GM19035 (cell line): ENCODE measurements at regions not wholly inside any gene's neighbourhood (a gene's known extent, or its start where the extent isn't known, plus 50 kb on each side); places are given as distances from the start of the nearest gene placed in this dataset.

Experiments
- ATAC-seq: cut with Tn5 transposase; IDR thresholded peaks from one replicate; pipeline ENCODE4 v1.9.1; 2021; ENCODE audit not compliant: unreplicated experiment

GRCh38 chr1:48164571-48164970 lies 57.9 kb upstream of the SLC5A9 start:
- no peak for ATAC-seq

- ATAC-seq, result no peak
These were observed 61.9 kb upstream of the SLC5A9 start for GRCh38 chr1:48160486-48161132.

DNA sequence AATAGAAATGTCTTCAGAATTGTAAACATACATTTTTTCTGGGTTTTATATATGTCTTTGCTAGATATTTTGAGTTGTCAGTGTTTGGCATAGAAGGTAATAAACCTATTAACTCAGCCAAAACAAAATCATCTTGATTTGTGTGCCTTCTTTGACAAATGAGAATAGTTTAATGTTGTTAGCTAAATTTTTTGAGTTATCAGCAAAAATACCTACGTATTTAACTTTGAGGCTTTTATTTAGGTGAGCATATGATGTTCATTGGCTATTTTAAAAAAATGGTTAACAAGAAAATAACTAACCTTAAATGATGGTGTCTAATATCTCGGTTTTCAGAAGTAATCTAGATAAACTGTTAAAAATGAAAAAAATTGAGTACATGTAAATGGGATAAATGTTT lies 83.2 kb upstream of the SLC5A9 start:
- no peak for ATAC-seq

DNA sequence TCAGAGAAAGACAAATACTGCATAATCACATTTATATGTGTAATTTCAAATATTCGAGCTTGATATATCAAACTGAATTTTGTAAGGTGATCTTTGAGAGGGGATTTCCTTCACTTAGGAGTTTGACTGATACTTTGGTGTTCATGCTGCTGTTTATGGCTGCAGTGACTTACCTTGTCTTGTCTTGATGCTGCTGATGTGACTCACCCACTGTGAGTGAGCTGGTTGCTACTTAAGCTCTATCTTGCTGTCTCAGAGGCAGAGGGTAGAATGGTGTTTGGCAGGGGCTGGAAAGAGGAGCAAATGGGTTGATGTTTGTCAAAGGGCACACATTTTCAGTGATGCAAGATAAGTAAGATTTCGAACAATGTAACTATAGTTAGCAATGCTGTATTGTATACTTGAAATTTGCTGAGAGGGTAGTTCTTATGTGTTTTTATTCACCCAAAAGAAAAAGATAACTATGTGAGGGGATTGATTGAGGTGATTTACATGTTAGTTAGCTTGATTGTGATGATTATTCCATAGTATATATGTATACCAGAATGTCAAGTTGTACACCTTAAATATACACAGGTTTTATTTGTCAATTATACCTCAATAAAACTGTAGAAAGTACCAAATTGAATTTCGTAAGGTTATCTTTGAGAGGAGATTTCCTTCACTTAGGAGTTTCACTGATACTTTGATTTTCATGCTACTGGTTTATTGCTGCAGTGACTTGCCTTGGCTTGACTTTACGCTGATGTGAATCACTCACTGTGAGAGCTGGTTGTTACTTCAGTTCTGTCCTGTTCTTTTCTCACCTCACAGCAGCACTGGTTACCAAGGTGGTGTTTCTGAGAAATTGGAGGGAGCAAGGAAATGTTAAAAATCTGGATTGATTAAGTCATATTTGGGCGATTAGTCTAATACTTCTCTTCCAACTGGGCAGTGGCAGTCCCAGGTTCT lies 94.5 kb upstream of the SLC5A9 start:
- no peak for ATAC-seq

- no peak for ATAC-seq
These were observed 98.9 kb upstream of the SLC5A9 start for GRCh38 chr1:48123647-48124046.

- no peak for ATAC-seq
These were observed 100.6 kb upstream of the SLC5A9 start for GRCh38 chr1:48121955-48122354.

DNA sequence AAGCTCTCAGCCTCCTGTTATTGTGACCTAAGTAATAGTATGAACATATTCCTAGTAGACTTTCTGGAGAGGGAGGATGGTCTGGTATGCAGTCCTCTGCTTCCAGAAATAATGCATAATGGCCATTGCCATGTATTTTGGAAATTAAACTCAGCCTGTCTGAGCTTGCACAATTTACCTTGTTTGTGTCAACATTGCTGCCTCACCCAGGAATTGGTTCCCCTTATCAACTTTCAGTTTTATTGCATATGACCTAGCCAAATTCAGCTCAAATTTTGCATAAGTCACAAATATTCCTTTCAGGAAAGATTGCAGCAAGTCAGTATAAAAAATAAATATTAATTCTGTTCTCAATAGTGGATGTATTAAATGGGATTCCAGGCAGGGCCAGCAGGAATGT lies 101.9 kb upstream of the SLC5A9 start:
- no peak for ATAC-seq

GRCh38 chr1:48115835-48116234 lies 106.7 kb upstream of the SLC5A9 start:
- no peak for ATAC-seq

- no peak for ATAC-seq
These were observed 107.7 kb upstream of the SLC5A9 start for GRCh38 chr1:48114596-48115382.

- ATAC-seq, result no peak
These were observed 112.3 kb upstream of the TRABD2B start for GRCh38 chr1:48109390-48110013.

- ATAC-seq, result no peak
These were observed 110.3 kb upstream of the TRABD2B start for GRCh38 chr1:48107516-48107915.

GRCh38 chr1:48106049-48106448 lies 108.9 kb upstream of the TRABD2B start:
- no peak for ATAC-seq

GRCh38 chr1:48105165-48105564 lies 108.0 kb upstream of the TRABD2B start:
- no peak for ATAC-seq

DNA sequence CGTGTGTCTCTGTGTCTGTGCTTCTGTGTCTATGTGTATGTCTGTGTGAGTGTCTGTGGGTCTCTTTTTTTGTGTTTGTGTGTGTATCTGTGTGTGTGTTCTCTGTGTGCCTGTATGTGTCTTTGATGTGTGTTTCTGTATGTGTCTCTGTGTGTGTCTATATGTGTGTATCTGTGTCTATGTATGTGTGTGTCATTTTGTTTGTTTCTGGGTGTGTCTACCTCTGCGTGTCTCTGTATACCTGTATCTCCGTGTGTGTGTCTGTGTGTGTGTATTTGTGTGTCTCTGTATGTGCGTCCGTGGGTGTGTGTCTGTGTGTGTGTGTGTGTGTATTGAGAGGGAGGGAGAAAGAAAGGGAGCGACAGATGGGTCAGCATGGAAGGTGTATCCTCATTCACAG lies 106.3 kb upstream of the TRABD2B start:
- ATAC-seq, result no peak

DNA sequence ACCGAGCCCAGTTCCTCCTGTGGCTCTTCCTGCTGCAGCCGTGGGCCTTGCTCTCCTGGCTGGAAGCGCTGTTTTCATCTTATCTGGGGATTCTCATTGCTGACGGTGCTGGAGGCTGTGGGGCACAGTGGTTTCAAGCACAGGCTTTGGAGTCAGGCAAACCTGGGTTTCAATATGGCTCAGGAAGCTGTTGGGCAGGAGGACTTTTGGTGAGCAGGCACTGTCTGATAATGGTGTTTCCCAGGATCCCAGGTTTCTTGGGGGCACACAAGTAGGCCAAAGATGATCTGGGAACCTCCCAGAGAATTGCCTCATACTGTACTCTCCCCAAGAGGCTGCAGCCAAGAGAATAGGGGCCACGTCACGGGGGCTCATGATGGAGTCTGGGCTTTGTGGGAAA lies 105.6 kb upstream of the TRABD2B start:
- ATAC-seq, result no peak

GRCh38 chr1:48099072-48099773 lies 102.0 kb upstream of the TRABD2B start:
- ATAC-seq, result no peak

DNA sequence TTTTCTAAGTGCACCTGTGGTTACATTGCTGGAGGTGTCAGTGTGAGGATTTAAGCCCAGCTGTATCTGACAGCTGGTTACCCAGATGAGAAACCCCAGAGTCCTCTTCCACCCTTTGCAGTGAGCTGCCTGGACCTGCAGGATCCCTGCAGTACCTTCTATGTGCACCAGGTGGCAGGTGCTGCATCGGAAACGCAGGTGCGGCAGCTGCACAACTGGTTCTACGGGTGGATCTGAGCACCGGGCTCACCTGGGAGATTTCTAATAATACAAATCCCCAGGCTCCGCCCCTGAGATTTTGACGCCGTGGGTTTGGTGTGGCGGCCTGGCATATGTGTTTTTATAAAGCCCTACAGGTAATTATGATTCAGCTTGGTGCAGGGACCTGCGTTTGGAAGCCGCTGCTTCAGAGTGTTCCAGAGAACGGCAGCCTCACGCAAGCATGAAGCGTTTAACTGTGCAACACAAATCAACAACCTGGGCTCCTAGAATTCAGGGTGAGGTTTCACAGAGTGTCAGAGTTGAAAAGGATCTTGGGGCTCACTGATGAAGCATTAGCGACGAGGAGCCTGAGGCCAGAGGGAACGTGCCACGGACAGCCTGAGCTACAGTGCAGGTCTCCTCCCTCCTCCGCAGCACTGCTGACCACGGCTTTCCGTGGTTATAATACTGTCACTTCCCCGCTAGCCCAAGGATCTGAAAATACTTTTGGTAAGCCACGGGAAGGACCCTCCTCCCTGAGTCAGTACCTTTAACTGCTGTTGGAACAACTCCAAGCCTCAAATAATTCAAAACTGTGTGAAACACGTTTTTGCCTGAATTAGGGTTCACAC lies 96.7 kb upstream of the TRABD2B start:
- peak; percentile 97 for ATAC-seq

GRCh38 chr1:48093147-48093546 lies 96.0 kb upstream of the TRABD2B start:
- no peak for ATAC-seq

GRCh38 chr1:48092401-48092800 lies 95.2 kb upstream of the TRABD2B start:
- ATAC-seq, result no peak
